HEK293T (cell line): ENCODE measurements at regions not wholly inside any gene's neighbourhood (a gene's known extent, or its start where the extent isn't known, plus 50 kb on each side); places are given as distances from the start of the nearest gene placed in this dataset.

Experiments
- CTCF ChIA-PET: fragments of 350-600 bp; formaldehyde crosslinking; extraction: SDS; loops from one replicate; lab custom pipeline; 2021; ENCODE audit warnings: antibody characterized with exemption, inconsistent platforms; lab: Yijun Ruan, JAX
- POLR2A ChIA-PET: fragments of 350-600 bp; formaldehyde crosslinking; extraction: SDS; loops from one replicate; lab custom pipeline; 2020; ENCODE audit warnings: antibody characterized with exemption, inconsistent platforms; lab: Yijun Ruan, JAX
- DNase-seq: peaks from one replicate; pipeline ENCODE4 v3.0.0; 2012; ENCODE audit warnings: mixed read lengths; ENCODE audit errors: extremely low spot score
- ARNT ChIP-seq: fragments of 450-650 bp; IDR thresholded peaks from 2 replicates; pipeline ENCODE4 v1.6.1; 2017; ENCODE audit warnings: mild to moderate bottlenecking
- BHLHE40 ChIP-seq: fragments of 450-650 bp; IDR thresholded peaks from 2 replicates; pipeline ENCODE4 v1.6.1; 2016; ENCODE audit warnings: mild to moderate bottlenecking, moderate library complexity, borderline replicate concordance
- CTBP1 ChIP-seq: fragments of 450-650 bp; IDR thresholded peaks from 2 replicates; pipeline ENCODE4 v1.6.1; 2016; ENCODE audit warnings: borderline replicate concordance
- ELF4 ChIP-seq: fragments of 450-650 bp; IDR thresholded peaks from 2 replicates; pipeline ENCODE4 v1.6.1; 2017; ENCODE audit warnings: antibody characterized with exemption
- FOXA1 ChIP-seq: fragments of 450-650 bp; IDR thresholded peaks from 2 replicates; pipeline ENCODE4 v1.6.1; 2016; ENCODE audit warnings: mild to moderate bottlenecking
- FOXK2 ChIP-seq: fragments of 450-650 bp; IDR thresholded peaks from 2 replicates; pipeline ENCODE4 v1.6.1; 2016; ENCODE audit warnings: mild to moderate bottlenecking
- FOXM1 ChIP-seq: fragments of 450-650 bp; IDR thresholded peaks from 2 replicates; pipeline ENCODE4 v1.6.1; 2017; ENCODE audit warnings: mild to moderate bottlenecking, borderline replicate concordance
- HDGF ChIP-seq: fragments of 450-650 bp; IDR thresholded peaks from 2 replicates; pipeline ENCODE4 v1.6.1; 2017; ENCODE audit warnings: antibody characterized with exemption, borderline replicate concordance
- L3MBTL2 ChIP-seq: fragments of 450-650 bp; conservative IDR thresholded peaks from 2 replicates; pipeline ENCODE4 v1.6.1; 2016; ENCODE audit warnings: mild to moderate bottlenecking
- LEF1 ChIP-seq: fragments of 450-650 bp; IDR thresholded peaks from 2 replicates; pipeline ENCODE4 v1.6.1; 2017; ENCODE audit warnings: mild to moderate bottlenecking, borderline replicate concordance
- NFRKB ChIP-seq: fragments of 450-650 bp; IDR thresholded peaks from 2 replicates; pipeline ENCODE4 v1.6.1; 2016; ENCODE audit warnings: mild to moderate bottlenecking, moderate library complexity
- PKNOX1 ChIP-seq: fragments of 450-650 bp; IDR thresholded peaks from 2 replicates; pipeline ENCODE4 v1.6.1; 2016
- SP1 ChIP-seq: fragments of 450-650 bp; IDR thresholded peaks from 2 replicates; pipeline ENCODE4 v1.6.1; 2017
- SUZ12 ChIP-seq: fragments of 450-650 bp; IDR thresholded peaks from 2 replicates; pipeline ENCODE4 v1.6.1; 2016; ENCODE audit warnings: mild to moderate bottlenecking
- TARDBP ChIP-seq: fragments of 450-650 bp; IDR thresholded peaks from 2 replicates; pipeline ENCODE4 v1.6.1; 2016
- ZNF384 ChIP-seq: fragments of 450-650 bp; IDR thresholded peaks from 2 replicates; pipeline ENCODE4 v1.6.1; 2016

- CTCF ChIA-PET = no interaction called here
- no peak for DNase-seq
- no peak for TF ChIP-seq L3MBTL2
- POLR2A ChIA-PET = no interaction called here
These were observed 54.5 kb upstream of the TAF11L2 start for GRCh38 chr5:17443333-17444130.

- no peak for TF ChIP-seq BHLHE40
- TF ChIP-seq LEF1 = no peak
- TF ChIP-seq FOXA1 = no peak
- no peak for TF ChIP-seq SUZ12
- TF ChIP-seq PKNOX1 = no peak
- no peak for TF ChIP-seq SP1
- no peak for TF ChIP-seq ARNT
- no peak for TF ChIP-seq ELF4
- POLR2A ChIA-PET = no interaction called here
- DNase-seq = no peak
- CTCF ChIA-PET = no interaction called here
These were observed 53.5 kb upstream of the TAF11L2 start for GRCh38 chr5:17444496-17444895.

GRCh38 chr5:17445185-17445584, 52.8 kb upstream of the TAF11L2 start:
- DNase-seq = no peak
- POLR2A ChIA-PET = no interaction called here
- CTCF ChIA-PET = no interaction called here
- no peak for TF ChIP-seq CTBP1
- TF ChIP-seq FOXM1 = no peak
- no peak for TF ChIP-seq SUZ12
- no peak for TF ChIP-seq SP1
- no peak for TF ChIP-seq ZNF384
- no peak for TF ChIP-seq FOXK2
- TF ChIP-seq NFRKB = no peak
- no peak for TF ChIP-seq ELF4
- TF ChIP-seq TARDBP = no peak
- TF ChIP-seq ARNT = no peak
- no peak for TF ChIP-seq BHLHE40
- TF ChIP-seq LEF1 = no peak
- TF ChIP-seq PKNOX1 = no peak
- no peak for TF ChIP-seq L3MBTL2
- no peak for TF ChIP-seq HDGF
- TF ChIP-seq FOXA1 = no peak
